Spleen (tissue), 11 donors: ENCODE measurements at regions not wholly inside any gene's neighbourhood (a gene's known extent, or its start where the extent isn't known, plus 50 kb on each side); places are given as distances from the start of the nearest gene placed in this dataset.
"Not testable (repeated sequence)": the region's sequence is repeated elsewhere in the genome, so short reads cannot be mapped to it uniquely, and the experiment has no call there.

Experiments
- DNase-seq: peaks from one replicate; pipeline ENCODE4 v3.0.0-alpha.2; 2020
- H3K27ac ChIP-seq, 8 donors: fragments of 200-600 bp; sonication (generic) in 7 of 8; 1 replicate in 4 of 8; 2 replicates in 4 of 8; pipeline versions ENCODE4 v1.5.0 to v1.8.0; 2016 to 2021; ENCODE audit warnings: inconsistent platforms in 4 of 8, mild to moderate bottlenecking in 4 of 8, moderate library complexity in 1 of 8
- H3K27me3 ChIP-seq, 7 donors: fragments of 200-600 bp; sonication (generic) in 6 of 7; replicated peaks in 1 of 7; 1 replicate in 4 of 7; 2 replicates in 3 of 7; pipeline versions ENCODE4 v1.5.0 to v1.8.0; 2016 to 2021; ENCODE audit warnings: inconsistent platforms in 3 of 7, mild to moderate bottlenecking in 1 of 7
- H3K36me3 ChIP-seq, 6 donors: fragments of 200-600 bp; sonication (generic) in 5 of 6; 1 replicate in 4 of 6; 2 replicates in 2 of 6; pipeline versions ENCODE4 v1.5.0 to v1.8.0; 2016 to 2021; ENCODE audit warnings: inconsistent platforms in 2 of 6
- H3K4me1 ChIP-seq, 6 donors: fragments of 200-600 bp; sonication (generic) in 5 of 6; 1 replicate in 3 of 6; 2 replicates in 3 of 6; pipeline versions ENCODE4 v1.5.0 to v1.8.0; 2016 to 2021; ENCODE audit warnings: inconsistent platforms in 3 of 6
- H3K4me3 ChIP-seq, 8 donors: fragments of 200-600 bp; sonication (generic) in 7 of 8; 1 replicate in 4 of 8; 2 replicates in 4 of 8; pipeline versions ENCODE4 v1.5.0 to v1.8.0; 2016 to 2021; ENCODE audit warnings: inconsistent platforms in 4 of 8, mild to moderate bottlenecking in 4 of 8, moderate library complexity in 2 of 8
- H3K9me3 ChIP-seq, 8 donors: fragments of 200-600 bp; sonication (generic) in 7 of 8; 1 replicate in 4 of 8; 2 replicates in 4 of 8; pipeline versions ENCODE4 v1.5.0 to v1.8.0; 2016 to 2021; ENCODE audit warnings: inconsistent platforms in 4 of 8
- CTCF ChIP-seq, 11 experiments: fragments of 200-600 bp in 7 of 11; fragments of 450-650 bp in 4 of 11; sonication (generic) in 4 of 11; IDR thresholded peaks in 8 of 11; conservative IDR thresholded peaks in 3 of 11; 1 replicate in 7 of 11; 2 replicates in 4 of 11; pipeline versions ENCODE4 v1.4.0 to v1.8.0; 2016 to 2021; ENCODE audit warnings: antibody characterized with exemption in 11 of 11, inconsistent platforms in 4 of 11, mild to moderate bottlenecking in 1 of 11
- POLR2A ChIP-seq, 3 donors: fragments of 450-650 bp; IDR thresholded peaks; one replicate each; pipeline ENCODE4 v1.5.1; 2017; ENCODE audit warnings: antibody characterized with exemption in 3 of 3, mild to moderate bottlenecking in 1 of 3
- POLR2AphosphoS5 ChIP-seq, 3 donors: sonication (generic); formaldehyde crosslinking; IDR thresholded peaks; one replicate each; pipeline ENCODE4 v1.5.1; 2017; ENCODE audit warnings: antibody characterized with exemption in 3 of 3
- WGBS, 5 donors: extraction: QIAGEN DNeasy Blood & Tissue Kit in 3 of 5; methylation state at CpG; one replicate each; pipeline versions ENCODE4 v1.1.5 to v1.1.7; 2013 to 2018; 5-methylcytosine and 5-hydroxymethylcytosine counted together
- intact Hi-C: fragments of 100-400 bp; cut with DNase I; formaldehyde crosslinking; loops from one replicate; pipeline ENCODE4 v1.15.0; 2023; ENCODE audit warnings: low total_unique reads
- donor health status: healthy with polysubstance abuse.
- donor health status: DM: no; HTN: no; CAD: no; lungs with moderate emphysema.
- donor health status: DM: no; HTN: no; CAD: no.
- donor health status: Bipolar disorder and iron deficiency.
- donor health status: healthy.
- donor health status: DM: no; HTN: no; CAD: no.
- donor health status: DM: yes; HTN: yes; CAD: no.

- intact Hi-C loops: no loop called here
- 72 to 81% (median 78%) methylated on average over 8 of the region's 8 CpGs for WGBS, 5 donors
- DNase-seq: no peak
- Histone ChIP-seq H3K36me3 (no peaks in the 10 kb centered on the region), H3K9me3 (no peaks in the 10 kb centered on the region), H3K4me1 (peaks cover 0 to 5% (median 0%) of the 10 kb centered on the region in 6 donors), H3K27ac (no peak overlapping the region), H3K27me3 (peaks cover 0 to 5% (median 0%) of the 10 kb centered on the region in 7 donors), H3K4me3 (no peak overlapping the region)
- TF ChIP-seq POLR2A (IDR thresholded peaks at IDR 0.05): no peak
- no peak for TF ChIP-seq POLR2AphosphoS5 (IDR thresholded peaks at IDR 0.05)
- no peak for TF ChIP-seq CTCF (IDR thresholded peaks at IDR 0.05 in 8 of 11, conservative IDR thresholded peaks at IDR 0.05 in 3 of 11)
These were observed 62.4 kb upstream of the SERP2 start for GRCh38 chr13:44311011-44311780.

GRCh38 chr13:44312131-44312530 lies 61.5 kb upstream of the SERP2 start:
- H3K4me1 ChIP-seq: no peaks in the 10 kb centered on the region
- no peak for TF ChIP-seq POLR2A (IDR thresholded peaks at IDR 0.05)
- TF ChIP-seq CTCF (IDR thresholded peaks at IDR 0.05 in 8 of 11, conservative IDR thresholded peaks at IDR 0.05 in 3 of 11): no peak
- TF ChIP-seq POLR2AphosphoS5 (IDR thresholded peaks at IDR 0.05): no peak
- WGBS, 5 donors: 81 to 96% (median 95%) methylated on average over 3 of the region's 3 CpGs
- intact Hi-C loops: no loop called here
- no peak for DNase-seq
- H3K4me3 ChIP-seq: no peak overlapping the region
- H3K36me3 ChIP-seq: no peaks in the 10 kb centered on the region
- no peaks in the 10 kb centered on the region for H3K9me3 ChIP-seq
- H3K27ac ChIP-seq: no peak overlapping the region
- peaks cover 0 to 5% (median 0%) of the 10 kb centered on the region in 7 donors for H3K27me3 ChIP-seq

GRCh38 chr13:44312834-44313551 lies 60.6 kb upstream of the SERP2 start:
- Histone ChIP-seq H3K4me3 (no peak overlapping the region), H3K4me1 (no peaks in the 10 kb centered on the region), H3K27ac (no peak overlapping the region), H3K27me3 (peaks cover 0 to 5% (median 0%) of the 10 kb centered on the region in 7 donors), H3K36me3 (no peaks in the 10 kb centered on the region), H3K9me3 (no peaks in the 10 kb centered on the region)
- TF ChIP-seq CTCF (IDR thresholded peaks at IDR 0.05 in 8 of 11, conservative IDR thresholded peaks at IDR 0.05 in 3 of 11) (no peak), POLR2AphosphoS5 (IDR thresholded peaks at IDR 0.05) (no peak), POLR2A (IDR thresholded peaks at IDR 0.05) (no peak)
- intact Hi-C loops: no loop called here
- WGBS, 5 donors: 57 to 84% (median 70%) methylated on average over 2 of the region's 2 CpGs
- no peak for DNase-seq

- intact Hi-C loops: no loop called here
- no peaks in the 10 kb centered on the region for H3K36me3 ChIP-seq
- peaks cover 0 to 5% (median 0%) of the 10 kb centered on the region in 7 donors for H3K27me3 ChIP-seq
- WGBS, 5 donors: 71 to 91% (median 80%) methylated on average over 2 of the region's 2 CpGs
- H3K27ac ChIP-seq: no peak overlapping the region
- TF ChIP-seq POLR2AphosphoS5 (IDR thresholded peaks at IDR 0.05): no peak
- no peak for TF ChIP-seq CTCF (IDR thresholded peaks at IDR 0.05 in 8 of 11, conservative IDR thresholded peaks at IDR 0.05 in 3 of 11)
- TF ChIP-seq POLR2A (IDR thresholded peaks at IDR 0.05): no peak
- H3K4me1 ChIP-seq: no peaks in the 10 kb centered on the region
- DNase-seq: no peak
- H3K9me3 ChIP-seq: no peaks in the 10 kb centered on the region
- H3K4me3 ChIP-seq: no peak overlapping the region
These were observed 60.0 kb upstream of the SERP2 start for GRCh38 chr13:44313674-44314073.

- WGBS, 5 donors: 76 to 87% (median 80%) methylated on average over 4 of the region's 4 CpGs
- DNase-seq, H3K4me3 ChIP-seq, H3K27me3 ChIP-seq, H3K36me3 ChIP-seq, H3K4me1 ChIP-seq, H3K27ac ChIP-seq, intact Hi-C loops, H3K9me3 ChIP-seq: not testable (repeated sequence)
These were observed 59.5 kb upstream of the SERP2 start for GRCh38 chr13:44314160-44314559.
